ENCODE measurements at regions not wholly inside any gene's neighbourhood (a gene's known extent, or its start where the extent isn't known, plus 50 kb on each side); places are given as distances from the start of the nearest gene placed in this dataset.

DNA sequence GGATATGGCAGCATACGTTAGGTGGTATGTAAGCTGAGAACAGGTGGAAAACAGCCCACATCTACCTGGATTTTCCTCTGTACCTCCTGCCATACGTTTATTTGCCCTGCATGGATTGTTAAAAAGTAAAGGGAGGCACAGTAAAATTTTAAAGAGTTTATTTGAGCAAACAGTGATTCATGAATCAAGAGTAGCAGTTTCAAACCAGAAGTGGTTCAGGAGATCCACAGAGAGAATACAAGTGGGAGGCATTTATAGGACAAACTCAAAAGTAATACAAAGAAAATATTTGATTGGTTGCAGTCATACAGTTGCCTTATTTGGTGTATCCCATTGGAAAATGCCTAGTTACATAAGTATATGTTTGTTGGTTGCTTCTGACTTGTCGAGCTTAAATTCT lies 117.6 kb downstream of the FAM170A start:
- Histone ChIP-seq H3K9me3 (ENCODE audit: control insufficient read depth, low read depth, low read length) (no peaks in the 10 kb centered on the region), H2AFZ (ENCODE audit: control insufficient read depth, low read length) (no peak overlapping the region), H3K9ac (ENCODE audit: control insufficient read depth, extremely low read depth, insufficient read depth, low read length) (no peak overlapping the region), H3K79me2 (ENCODE audit: control insufficient read depth, insufficient read depth, low read length) (no peaks in the 10 kb centered on the region), H3K27me3 (ENCODE audit: control insufficient read depth, extremely low read depth, insufficient read depth, low read length) (no peaks in the 10 kb centered on the region), H3K36me3 (ENCODE audit: control insufficient read depth in 2 of 2, extremely low read depth in 1 of 2, insufficient read depth in 2 of 2, low read length in 2 of 2) (no peaks in the 10 kb centered on the region), H4K20me1 (ENCODE audit: control insufficient read depth, extremely low read depth, insufficient read depth, low read length) (no peaks in the 10 kb centered on the region), H3K9me1 (ENCODE audit: control insufficient read depth, extremely low read depth, insufficient read depth, low read length) (no peaks in the 10 kb centered on the region), H3K4me1 (ENCODE audit: control insufficient read depth, extremely low read depth, insufficient read depth, low read length) (no peaks in the 10 kb centered on the region), H3K27ac (ENCODE audit: control insufficient read depth, insufficient read depth, low read length) (no peak overlapping the region), H3K4me2 (ENCODE audit: control insufficient read depth, extremely low read depth, insufficient read depth, low read depth, low read length) (no peak overlapping the region), H3K4me3 (ENCODE audit: control insufficient read depth in 2 of 3, extremely low read depth in 1 of 3, insufficient read depth in 2 of 3, low read depth in 1 of 3, low read length in 3 of 3) (no peak overlapping the region)
- no peak for DNase-seq (ENCODE audit: low read depth, low spot score)
- no peak for TF ChIP-seq EZH2 (IDR thresholded peaks at IDR 0.05; ENCODE audit: low read length)
- no peak for TF ChIP-seq CTCF (optimal IDR thresholded peaks at IDR 0.05 in 1 of 3, IDR thresholded peaks at IDR 0.05 in 1 of 3, conservative IDR thresholded peaks at IDR 0.05 in 1 of 3; ENCODE audit: extremely low read depth in 1 of 3, insufficient read depth in 2 of 3, low read length in 3 of 3)
- dilution Hi-C loops (cut with MboI; ENCODE audit: extremely low pct_ligation_motif_present, low sequenced_read_pairs) = no loop called here
- FAIRE-seq = no peak

DNA sequence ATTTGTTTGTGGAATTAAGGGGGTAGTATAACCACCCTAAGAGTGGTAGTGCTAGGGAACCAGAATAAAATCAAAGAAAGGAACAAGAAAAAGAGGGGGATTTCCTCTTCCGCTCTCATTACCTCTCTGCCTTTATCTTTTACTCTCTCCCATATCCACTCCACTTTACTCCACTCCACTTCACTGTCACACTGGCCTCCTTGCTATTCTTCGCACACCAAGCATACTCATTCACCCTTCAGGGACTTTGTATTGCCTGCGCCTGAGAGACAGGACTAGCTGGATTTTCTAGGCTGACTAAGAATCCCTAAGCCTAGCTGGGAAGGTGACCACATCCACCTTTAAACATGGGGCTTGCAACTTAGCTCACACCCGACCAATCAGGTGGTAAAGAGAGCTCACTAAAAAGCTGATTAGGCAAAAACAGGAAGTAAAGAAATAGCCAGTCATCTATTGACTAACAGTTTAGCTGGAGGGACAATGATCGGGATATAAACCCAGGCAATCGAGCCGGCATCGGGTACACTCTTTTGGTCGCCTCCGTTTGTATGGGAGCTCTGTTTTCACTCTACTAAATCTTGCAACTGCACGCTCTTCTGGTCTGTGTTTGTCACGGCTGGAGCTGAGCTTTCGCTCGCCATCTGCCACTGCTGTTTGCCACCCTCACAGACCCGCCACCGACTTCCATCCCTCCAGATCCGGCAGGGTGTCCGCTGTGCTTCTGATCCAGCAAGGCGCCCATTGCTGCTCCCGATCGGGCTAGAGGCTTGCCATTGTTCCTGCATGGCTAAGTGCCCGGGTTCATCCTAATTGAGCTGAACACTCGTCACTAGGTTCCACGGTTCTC lies 121.8 kb downstream of the FAM170A start:
- no peaks in the 10 kb centered on the region for H3K79me2 ChIP-seq (ENCODE audit: control insufficient read depth, insufficient read depth, low read length)
- no peaks in the 10 kb centered on the region for H3K9me3 ChIP-seq (ENCODE audit: control insufficient read depth, low read depth, low read length)
- TF ChIP-seq EZH2 (IDR thresholded peaks at IDR 0.05; ENCODE audit: low read length) (no peak), CTCF (optimal IDR thresholded peaks at IDR 0.05 in 1 of 3, IDR thresholded peaks at IDR 0.05 in 1 of 3, conservative IDR thresholded peaks at IDR 0.05 in 1 of 3; ENCODE audit: extremely low read depth in 1 of 3, insufficient read depth in 2 of 3, low read length in 3 of 3) (no peak)
- no peaks in the 10 kb centered on the region for H3K27me3 ChIP-seq (ENCODE audit: control insufficient read depth, extremely low read depth, insufficient read depth, low read length)
- no peak overlapping the region for H3K9ac ChIP-seq (ENCODE audit: control insufficient read depth, extremely low read depth, insufficient read depth, low read length)
- DNase-seq (ENCODE audit: low read depth, low spot score) (no peak), FAIRE-seq (no peak)
- no peak overlapping the region for H3K4me2 ChIP-seq (ENCODE audit: control insufficient read depth, extremely low read depth, insufficient read depth, low read depth, low read length)
- no peak overlapping the region for H3K27ac ChIP-seq (ENCODE audit: control insufficient read depth, insufficient read depth, low read length)
- dilution Hi-C loops (cut with MboI; ENCODE audit: extremely low pct_ligation_motif_present, low sequenced_read_pairs) = no loop called here
- no peaks in the 10 kb centered on the region for H3K36me3 ChIP-seq (ENCODE audit: control insufficient read depth in 2 of 2, extremely low read depth in 1 of 2, insufficient read depth in 2 of 2, low read length in 2 of 2)
- no peak overlapping the region for H3K4me3 ChIP-seq (ENCODE audit: control insufficient read depth in 2 of 3, extremely low read depth in 1 of 3, insufficient read depth in 2 of 3, low read depth in 1 of 3, low read length in 3 of 3)
- H4K20me1 ChIP-seq (ENCODE audit: control insufficient read depth, extremely low read depth, insufficient read depth, low read length) = no peaks in the 10 kb centered on the region
- H3K4me1 ChIP-seq (ENCODE audit: control insufficient read depth, extremely low read depth, insufficient read depth, low read length) = no peaks in the 10 kb centered on the region
- H2AFZ ChIP-seq (ENCODE audit: control insufficient read depth, low read length) = no peak overlapping the region
- no peaks in the 10 kb centered on the region for H3K9me1 ChIP-seq (ENCODE audit: control insufficient read depth, extremely low read depth, insufficient read depth, low read length)
